ENCODE measurements at regions not wholly inside any gene's neighbourhood (a gene's known extent, or its start where the extent isn't known, plus 50 kb on each side); places are given as distances from the start of the nearest gene placed in this dataset.

DNA sequence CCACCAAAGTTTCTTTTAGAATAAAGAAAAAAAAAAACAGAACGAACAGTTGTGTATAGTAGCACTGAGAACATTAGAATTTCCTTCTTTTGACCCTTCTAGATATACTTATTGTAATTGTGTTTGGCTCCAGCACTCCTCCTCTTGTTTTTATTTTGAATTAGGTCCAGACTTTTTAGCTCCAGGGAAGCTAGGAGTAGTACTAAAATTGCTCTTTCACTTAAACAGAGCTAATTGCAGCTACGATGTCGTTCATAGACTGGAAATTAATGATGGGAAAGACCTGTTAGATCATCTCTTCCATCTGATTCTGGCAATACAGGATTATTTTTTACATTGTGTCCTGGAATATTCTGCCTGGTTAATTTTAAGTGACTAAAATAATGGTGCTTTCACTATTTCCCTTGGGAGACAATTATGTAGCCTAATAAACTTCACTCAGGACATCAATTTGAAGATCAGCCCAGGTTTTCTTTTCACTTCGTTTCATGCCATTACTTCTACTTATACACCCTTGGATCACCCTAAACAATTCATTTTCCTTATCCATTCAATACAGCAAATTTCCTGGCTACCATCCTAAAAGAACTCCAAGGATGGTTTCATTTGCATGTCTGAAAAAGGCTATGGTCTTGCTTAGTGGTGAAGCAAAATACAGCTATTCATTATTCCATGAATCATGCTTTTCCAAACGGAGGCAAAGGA is 480.8 kb upstream of the TECRL start:
- TF ChIP-seq, protein P1, sequence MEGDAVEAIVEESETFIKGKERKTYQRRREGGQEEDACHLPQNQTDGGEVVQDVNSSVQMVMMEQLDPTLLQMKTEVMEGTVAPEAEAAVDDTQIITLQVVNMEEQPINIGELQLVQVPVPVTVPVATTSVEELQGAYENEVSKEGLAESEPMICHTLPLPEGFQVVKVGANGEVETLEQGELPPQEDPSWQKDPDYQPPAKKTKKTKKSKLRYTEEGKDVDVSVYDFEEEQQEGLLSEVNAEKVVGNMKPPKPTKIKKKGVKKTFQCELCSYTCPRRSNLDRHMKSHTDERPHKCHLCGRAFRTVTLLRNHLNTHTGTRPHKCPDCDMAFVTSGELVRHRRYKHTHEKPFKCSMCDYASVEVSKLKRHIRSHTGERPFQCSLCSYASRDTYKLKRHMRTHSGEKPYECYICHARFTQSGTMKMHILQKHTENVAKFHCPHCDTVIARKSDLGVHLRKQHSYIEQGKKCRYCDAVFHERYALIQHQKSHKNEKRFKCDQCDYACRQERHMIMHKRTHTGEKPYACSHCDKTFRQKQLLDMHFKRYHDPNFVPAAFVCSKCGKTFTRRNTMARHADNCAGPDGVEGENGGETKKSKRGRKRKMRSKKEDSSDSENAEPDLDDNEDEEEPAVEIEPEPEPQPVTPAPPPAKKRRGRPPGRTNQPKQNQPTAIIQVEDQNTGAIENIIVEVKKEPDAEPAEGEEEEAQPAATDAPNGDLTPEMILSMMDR (IDR thresholded peaks at IDR 0.05): no peak
- TF ChIP-seq POLR2AphosphoS5 (IDR thresholded peaks at IDR 0.05): no peak

Measured in transverse colon (tissue), 4 donors.